ENCODE measurements at regions not wholly inside any gene's neighbourhood (a gene's known extent, or its start where the extent isn't known, plus 50 kb on each side); places are given as distances from the start of the nearest gene placed in this dataset.

DNA sequence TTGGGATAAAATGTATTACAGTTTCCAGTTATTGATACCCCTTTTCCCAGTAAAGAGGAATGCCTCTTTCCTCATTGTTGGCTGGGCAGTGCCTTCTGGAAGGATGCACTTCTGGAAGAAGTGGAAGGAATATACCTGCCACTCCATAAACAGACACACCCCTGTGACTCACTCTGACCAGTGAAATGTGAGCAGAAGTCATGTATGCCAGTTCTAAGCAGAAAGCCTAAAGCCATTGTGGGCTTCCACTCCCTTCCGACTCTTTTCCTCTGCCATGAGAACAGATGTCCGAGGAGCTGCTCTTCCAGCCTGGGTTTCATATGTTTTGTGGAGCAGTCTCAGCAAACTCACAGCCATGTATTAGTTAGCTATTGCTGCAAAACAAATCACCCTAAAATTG lies 166.1 kb upstream of the SERP2 start:
- H4K5ac ChIP-seq (ENCODE audit: insufficient read length, low read depth, low read length), result no peak overlapping the region
- no peak overlapping the region for H2BK5ac ChIP-seq (ENCODE audit: low read depth, low read length)
- no peaks in the 10 kb centered on the region for H3K79me1 ChIP-seq (ENCODE audit: low read depth, low read length)
- H3K9ac ChIP-seq (replicated peaks in 1 of 4; ENCODE audit: extremely low read depth in 1 of 4, low read depth in 3 of 4, low read length in 3 of 4), result no peak overlapping the region
- no peak overlapping the region for H2BK20ac ChIP-seq (ENCODE audit: low read length)
- H3K23ac ChIP-seq (ENCODE audit: insufficient read length), result no peak overlapping the region
- WGBS, 2 experiments (ENCODE audit: extremely low coverage in 1 of 2, insufficient coverage in 1 of 2, insufficient read length in 1 of 2, insufficient replicate concordance in 2 of 2, low coverage in 1 of 2, low lambda C conversion rate in 2 of 2, missing lambda C conversion rate in 1 of 2), result 93% methylated on average over 2 of the region's 2 CpGs; no CpG with 5 or more reads in 1 of the 2 experiments
- H3K9me3 ChIP-seq (ENCODE audit: insufficient read depth in 2 of 2, low read depth in 1 of 2, low read length in 1 of 2), result no peaks in the 10 kb centered on the region; a peak in 1 of 4 replicates
- H3K27me3 ChIP-seq (replicated peaks in 1 of 4; ENCODE audit: control insufficient read depth in 3 of 4, extremely low read depth in 1 of 4, insufficient read depth in 3 of 4, low read length in 3 of 4), result no peaks in the 10 kb centered on the region
- H2BK120ac ChIP-seq (replicated peaks; ENCODE audit: low read depth, low read length), result no peak overlapping the region
- H3K23me2 ChIP-seq (ENCODE audit: low read depth, low read length), result no peaks in the 10 kb centered on the region
- H2AFZ ChIP-seq (ENCODE audit: low read length), result no peak overlapping the region
- ChIA-PET CTCF (ENCODE audit: partially characterized antibody) (interaction anchor here (3.8 kb wide), 1 partner anchor 16 kb away, joined by 15 read pairs; no protein-coding TSS in a partner anchor), POLR2A (ENCODE audit: partially characterized antibody) (no interaction called here)
- peaks cover 0 to 1% of the 10 kb centered on the region in 2 experiments for H4K20me1 ChIP-seq (replicated peaks in 1 of 2; ENCODE audit: control insufficient read depth in 1 of 2, insufficient read depth in 2 of 2, low read length in 2 of 2)
- H3K4ac ChIP-seq (replicated peaks; ENCODE audit: insufficient read length, low read depth, low read length), result no peak overlapping the region
- H2BK12ac ChIP-seq (ENCODE audit: low read depth, low read length), result no peak overlapping the region
- no peak overlapping the region for H4K91ac ChIP-seq (replicated peaks; ENCODE audit: insufficient read length, low read length)
- no peak overlapping the region for H3K18ac ChIP-seq (ENCODE audit: extremely low read depth, low read length)
- H2AK5ac ChIP-seq (ENCODE audit: low read depth, low read length), result no peak overlapping the region
- no peak for DNase-seq (ENCODE audit: low read depth in 1 of 2, low spot score in 2 of 2)
- no peak overlapping the region for H4K8ac ChIP-seq (ENCODE audit: extremely low read depth, insufficient read depth, low read length)
- H3K79me2 ChIP-seq (ENCODE audit: control insufficient read depth in 1 of 2, insufficient read depth in 2 of 2, low read length in 2 of 2), result no peaks in the 10 kb centered on the region
- no peaks in the 10 kb centered on the region for H3K36me3 ChIP-seq (ENCODE audit: control insufficient read depth in 2 of 4, insufficient read depth in 4 of 4, low read length in 3 of 4)
- H2BK15ac ChIP-seq (ENCODE audit: low read length), result no peak overlapping the region
- no peak overlapping the region for H3K56ac ChIP-seq (replicated peaks; ENCODE audit: insufficient read length, low read depth, low read length)
- no peak overlapping the region for H3K14ac ChIP-seq (ENCODE audit: insufficient read length)
- peak; percentile 24 for FAIRE-seq
- no peak overlapping the region for H3K4me2 ChIP-seq (ENCODE audit: insufficient read depth in 1 of 2, low read depth in 2 of 2, low read length in 2 of 2)
- peaks cover 0 to 4% (median 0%) of the 10 kb centered on the region in 4 experiments; a peak in 1 of 7 replicates for H3K4me1 ChIP-seq (replicated peaks in 1 of 4; ENCODE audit: control insufficient read depth in 3 of 4, insufficient read depth in 4 of 4, low read length in 3 of 4)
- no peak overlapping the region for H3K4me3 ChIP-seq (ENCODE audit: extremely low read depth in 1 of 4, insufficient read depth in 2 of 4, low read depth in 3 of 4, low read length in 4 of 4)
- no peak overlapping the region for H3K27ac ChIP-seq (ENCODE audit: low read depth, low read length)
- TF ChIP-seq ASH2L (IDR thresholded peaks at IDR 0.05; ENCODE audit: low read length) (no peak), JUND (IDR thresholded peaks at IDR 0.05; ENCODE audit: low read length) (no peak), EZH2 (IDR thresholded peaks at IDR 0.05; ENCODE audit: low read depth, low read length, severe bottlenecking) (no peak), GTF2F1 (IDR thresholded peaks at IDR 0.05; ENCODE audit: borderline replicate concordance, low read depth, low read length) (no peak), POLR2A (IDR thresholded peaks at IDR 0.05; ENCODE audit: control extremely low read depth in 1 of 2, low read depth in 2 of 2, low read length in 2 of 2) (no peak), RFX5 (IDR thresholded peaks at IDR 0.05; ENCODE audit: borderline replicate concordance, low read depth, low read length) (no peak), BACH1 (IDR thresholded peaks at IDR 0.05; ENCODE audit: low read length) (no peak), BCL11A (IDR thresholded peaks at IDR 0.05; ENCODE audit: low read depth in 2 of 2, low read length in 2 of 2) (no peak), HDAC2 (IDR thresholded peaks at IDR 0.05; ENCODE audit: borderline replicate concordance in 1 of 2, low read depth in 2 of 2, low read length in 2 of 2) (no peak), RNF2 (IDR thresholded peaks at IDR 0.05; ENCODE audit: borderline replicate concordance, low read depth, low read length, missing control alignments, poor library complexity, severe bottlenecking) (no peak), BRCA1 (IDR thresholded peaks at IDR 0.05; ENCODE audit: low read depth, low read length) (no peak)
- TF ChIP-seq, protein P1, sequence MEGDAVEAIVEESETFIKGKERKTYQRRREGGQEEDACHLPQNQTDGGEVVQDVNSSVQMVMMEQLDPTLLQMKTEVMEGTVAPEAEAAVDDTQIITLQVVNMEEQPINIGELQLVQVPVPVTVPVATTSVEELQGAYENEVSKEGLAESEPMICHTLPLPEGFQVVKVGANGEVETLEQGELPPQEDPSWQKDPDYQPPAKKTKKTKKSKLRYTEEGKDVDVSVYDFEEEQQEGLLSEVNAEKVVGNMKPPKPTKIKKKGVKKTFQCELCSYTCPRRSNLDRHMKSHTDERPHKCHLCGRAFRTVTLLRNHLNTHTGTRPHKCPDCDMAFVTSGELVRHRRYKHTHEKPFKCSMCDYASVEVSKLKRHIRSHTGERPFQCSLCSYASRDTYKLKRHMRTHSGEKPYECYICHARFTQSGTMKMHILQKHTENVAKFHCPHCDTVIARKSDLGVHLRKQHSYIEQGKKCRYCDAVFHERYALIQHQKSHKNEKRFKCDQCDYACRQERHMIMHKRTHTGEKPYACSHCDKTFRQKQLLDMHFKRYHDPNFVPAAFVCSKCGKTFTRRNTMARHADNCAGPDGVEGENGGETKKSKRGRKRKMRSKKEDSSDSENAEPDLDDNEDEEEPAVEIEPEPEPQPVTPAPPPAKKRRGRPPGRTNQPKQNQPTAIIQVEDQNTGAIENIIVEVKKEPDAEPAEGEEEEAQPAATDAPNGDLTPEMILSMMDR (IDR thresholded peaks at IDR 0.05; ENCODE audit: control extremely low read depth in 1 of 3, insufficient read depth in 1 of 3, low read depth in 1 of 3, low read length in 3 of 3), result no peak
